ENCODE measurements at regions not wholly inside any gene's neighbourhood (a gene's known extent, or its start where the extent isn't known, plus 50 kb on each side); places are given as distances from the start of the nearest gene placed in this dataset.
A peak's percentile ranks its signal among the peaks of the same experiment; 100 is the strongest.

- FAIRE-seq, result no peak
These were observed 66.1 kb upstream of the FAM204A start for GRCh38 chr10:118408181-118408580.

GRCh38 chr10:118407777-118408176 lies 65.7 kb upstream of the FAM204A start:
- no peak for FAIRE-seq

- no peak for FAIRE-seq
These were observed 64.9 kb upstream of the FAM204A start for GRCh38 chr10:118407026-118407425.

GRCh38 chr10:118405928-118406327 lies 63.8 kb upstream of the FAM204A start:
- no peak for FAIRE-seq

GRCh38 chr10:118403967-118404366 lies 61.8 kb upstream of the FAM204A start:
- FAIRE-seq, result no peak

- no peak for FAIRE-seq
These were observed 59.6 kb upstream of the FAM204A start for GRCh38 chr10:118401708-118402193.

GRCh38 chr10:118397391-118397790 lies 55.3 kb upstream of the FAM204A start:
- FAIRE-seq, result no peak

- no peak for FAIRE-seq
These were observed 53.8 kb upstream of the FAM204A start for GRCh38 chr10:118395947-118396346.

- FAIRE-seq, result peak; percentile 94
These were observed 52.4 kb upstream of the FAM204A start for GRCh38 chr10:118394301-118395200.

GRCh38 chr10:118392761-118393160 lies 50.6 kb upstream of the FAM204A start:
- FAIRE-seq, result no peak

Data from endometrium (tissue), 2 donors.